ENCODE measurements at regions not wholly inside any gene's neighbourhood (a gene's known extent, or its start where the extent isn't known, plus 50 kb on each side); places are given as distances from the start of the nearest gene placed in this dataset.
"Not testable (repeated sequence)": the region's sequence is repeated elsewhere in the genome, so short reads cannot be mapped to it uniquely, and the experiment has no call there.

DNA sequence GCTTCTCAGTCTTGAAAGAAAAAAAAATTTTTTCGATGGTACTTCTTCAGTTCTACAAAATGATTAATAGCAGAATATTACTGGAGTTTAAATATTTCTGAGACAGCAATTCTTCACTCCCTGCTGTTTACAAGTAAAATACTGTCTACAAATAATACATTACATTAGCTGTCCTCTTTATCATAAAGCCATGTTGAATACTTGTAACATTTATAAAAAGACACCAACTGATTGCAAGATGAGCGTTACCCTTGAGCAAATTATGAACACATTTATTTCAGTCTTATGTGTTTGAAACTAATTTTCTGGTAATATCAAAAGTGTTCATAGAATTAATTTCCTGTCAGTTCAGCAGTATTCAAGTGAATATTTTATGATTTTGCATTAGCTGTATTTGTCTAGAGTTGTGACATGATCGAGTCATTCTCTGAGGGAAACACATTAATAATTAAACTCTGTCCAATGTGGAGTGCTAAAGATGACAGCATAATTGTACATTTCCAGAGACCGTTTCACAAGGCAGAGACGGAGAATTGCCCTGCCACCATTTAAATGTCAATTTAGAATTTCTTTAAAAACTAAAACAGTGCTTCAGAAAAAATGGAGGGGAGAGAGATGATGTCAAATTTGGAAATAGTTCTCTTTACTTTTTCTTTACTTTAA, 1359.0 kb upstream of the ADGRL4 start:
- peak; percentile 16 for DNase-seq

DNA sequence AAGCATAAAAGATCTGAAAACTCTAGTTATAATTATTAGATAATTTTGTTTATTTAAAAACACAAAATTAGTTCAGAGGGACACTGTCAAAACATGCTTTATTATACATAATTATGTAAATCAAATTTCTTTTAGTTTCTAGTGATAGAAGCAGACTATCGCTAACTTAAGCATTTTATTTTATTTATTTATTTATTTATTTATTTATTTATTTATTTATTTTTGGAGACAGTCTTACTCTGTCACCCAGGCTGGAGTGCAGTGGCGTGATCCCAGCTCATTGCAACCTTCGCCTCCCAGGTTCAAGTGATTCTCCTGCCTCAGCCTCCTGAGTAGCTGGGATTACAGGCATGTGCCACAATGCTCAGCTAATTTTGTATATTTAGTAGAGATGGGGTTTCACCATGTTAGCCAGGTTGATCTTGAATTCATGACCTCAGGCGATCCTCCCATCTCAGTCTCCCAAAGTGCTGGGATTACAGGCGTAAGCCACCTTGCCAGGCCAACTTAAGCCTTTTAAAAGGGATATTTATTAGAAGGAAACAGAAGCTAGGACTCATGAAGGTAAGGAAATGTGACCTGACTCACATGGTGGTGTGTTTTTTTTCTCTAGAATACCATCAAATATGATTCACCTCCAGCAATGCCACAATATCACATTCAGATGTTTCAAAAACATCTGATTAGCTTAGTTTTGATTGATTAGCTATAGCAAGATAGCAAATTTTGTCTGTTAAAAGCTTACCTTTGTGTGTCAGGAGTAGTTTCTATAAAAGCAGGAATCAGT, 1357.4 kb upstream of the ADGRL4 start:
- no peak for DNase-seq

- DNase-seq: no peak
Observed at GRCh38 chr1:80359666-80360065, 1353.1 kb upstream of the ADGRL4 start.

DNA sequence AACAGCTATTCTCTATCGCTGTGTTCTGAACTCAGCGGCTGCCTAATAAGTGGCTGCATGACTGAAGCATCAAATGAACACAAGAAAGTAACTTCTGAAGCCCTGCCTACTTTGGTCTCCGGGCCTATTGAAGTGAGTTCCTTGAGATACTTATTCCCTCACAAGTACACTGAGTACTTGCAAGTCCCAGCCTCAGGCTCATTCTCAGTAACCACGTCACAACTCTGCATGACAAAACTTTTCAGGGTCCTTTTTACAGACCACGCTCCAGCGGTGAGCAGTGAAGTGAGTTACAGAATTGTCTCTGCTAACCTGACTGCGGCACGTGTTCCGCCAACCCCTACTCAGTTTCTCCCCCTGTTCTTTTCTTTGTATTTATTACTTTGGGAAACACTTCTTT, 1342.7 kb upstream of the ADGRL4 start:
- DNase-seq: no peak

DNA sequence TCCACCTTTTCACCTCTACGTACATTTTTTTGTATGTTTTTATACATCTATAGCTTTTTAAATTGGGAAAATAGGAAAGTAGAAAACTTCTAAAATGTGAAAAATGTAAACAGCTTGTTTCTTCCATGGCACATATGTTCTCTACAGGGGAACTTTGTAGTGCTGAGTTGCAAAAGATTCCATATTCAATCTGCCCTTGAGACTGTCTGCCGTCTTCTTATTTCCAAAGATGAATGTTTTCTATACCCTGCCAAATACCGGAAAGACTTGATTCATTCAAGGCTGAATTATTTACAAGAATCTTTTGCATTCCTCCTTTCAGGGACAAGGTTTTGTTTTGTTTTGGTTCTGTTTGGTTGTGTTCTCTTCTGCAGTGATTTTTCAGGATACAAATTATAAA, 1334.5 kb upstream of the ADGRL4 start:
- DNase-seq: no peak

DNA sequence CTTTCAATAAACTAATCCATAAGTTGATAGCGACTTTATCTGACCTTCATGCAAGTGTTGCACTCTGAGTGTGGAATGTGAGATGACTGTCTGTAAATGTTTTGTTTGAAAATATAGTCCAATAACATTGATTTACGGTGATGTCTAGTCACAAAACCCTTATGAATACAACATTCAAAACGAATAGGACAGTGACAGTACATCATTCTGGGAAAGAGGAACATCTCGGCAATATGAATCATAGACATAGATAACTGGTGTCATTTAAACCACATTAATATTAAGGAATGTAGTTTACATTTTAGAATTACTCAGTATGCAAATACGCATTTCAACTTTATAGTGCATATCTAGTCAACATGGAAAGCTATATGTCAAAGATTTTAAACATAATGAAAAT, 1311.6 kb upstream of the ADGRL4 start:
- DNase-seq: no peak

DNA sequence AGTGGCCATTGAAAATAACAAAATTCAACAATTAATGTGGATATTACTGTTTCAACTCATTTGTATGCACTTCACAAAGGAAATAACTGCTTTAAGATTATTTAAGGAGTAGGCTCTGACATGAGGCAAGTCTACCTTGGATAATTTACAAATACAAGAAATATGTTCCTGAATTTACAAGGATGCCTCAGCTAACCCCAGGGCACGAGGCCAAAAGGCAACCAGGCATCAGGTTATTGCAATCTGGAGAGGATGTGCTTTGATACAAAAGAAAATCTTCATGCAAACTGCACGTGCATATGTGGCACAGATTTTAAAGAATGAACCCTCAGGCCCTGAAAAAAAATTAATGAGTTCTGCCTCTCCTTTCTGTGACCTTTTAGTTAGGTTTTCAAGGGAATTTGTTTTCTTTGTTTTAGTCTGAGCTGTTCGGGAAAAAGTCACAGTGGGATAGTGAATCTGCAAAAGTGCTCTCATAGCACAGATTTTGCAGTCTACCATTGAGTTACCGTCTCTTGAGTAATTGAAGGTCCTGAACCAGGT, 1304.2 kb upstream of the ADGRL4 start:
- no peak for DNase-seq

DNA sequence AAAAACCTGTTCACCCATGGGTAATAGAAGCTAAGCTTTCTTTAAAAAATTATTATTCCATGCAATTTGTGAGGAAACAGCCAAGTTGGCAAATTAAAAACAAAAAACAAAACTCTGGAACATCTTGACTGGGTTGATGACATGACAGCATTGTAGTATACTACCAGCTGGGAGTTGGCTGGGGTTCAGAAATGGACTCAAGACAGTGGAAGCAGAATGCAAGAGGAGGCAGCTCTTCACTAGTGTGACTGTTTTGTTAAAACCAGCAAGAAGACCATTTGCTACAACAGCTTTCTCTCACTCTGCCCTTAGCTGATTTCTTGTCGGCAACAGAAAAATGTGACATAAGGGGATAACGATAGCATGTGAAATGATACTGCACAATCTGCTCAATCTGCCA, 1298.9 kb upstream of the ADGRL4 start:
- no peak for DNase-seq

- DNase-seq: no peak
Observed at GRCh38 chr1:80293818-80294217, 1287.3 kb upstream of the ADGRL4 start.

GRCh38 chr1:80288750-80289149, 1282.2 kb upstream of the ADGRL4 start:
- not testable (repeated sequence) for DNase-seq

- no peak for DNase-seq
Observed at GRCh38 chr1:80282536-80282935, 1276.0 kb upstream of the ADGRL4 start.

DNA sequence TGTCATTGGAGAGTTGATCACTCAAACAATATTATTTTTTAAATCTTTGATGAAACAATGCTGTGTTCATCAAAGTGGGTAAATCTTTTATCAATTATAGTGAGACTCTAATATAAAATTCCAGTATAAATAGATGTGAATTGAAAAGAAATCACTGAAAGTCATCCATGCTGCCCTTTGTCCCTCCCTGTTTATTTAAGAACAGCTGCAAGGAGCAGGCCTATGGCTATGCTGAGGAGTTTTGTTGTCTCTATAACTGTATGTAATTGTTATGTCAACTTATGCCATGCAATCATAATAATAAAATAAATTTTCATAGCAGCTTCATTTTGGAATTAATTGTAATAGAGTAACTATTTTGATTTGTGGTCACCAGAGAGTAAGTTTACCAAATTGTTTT, 1272.4 kb upstream of the ADGRL4 start:
- DNase-seq: no peak

GRCh38 chr1:80274256-80274655, 1267.7 kb upstream of the ADGRL4 start:
- DNase-seq: no peak

DNA sequence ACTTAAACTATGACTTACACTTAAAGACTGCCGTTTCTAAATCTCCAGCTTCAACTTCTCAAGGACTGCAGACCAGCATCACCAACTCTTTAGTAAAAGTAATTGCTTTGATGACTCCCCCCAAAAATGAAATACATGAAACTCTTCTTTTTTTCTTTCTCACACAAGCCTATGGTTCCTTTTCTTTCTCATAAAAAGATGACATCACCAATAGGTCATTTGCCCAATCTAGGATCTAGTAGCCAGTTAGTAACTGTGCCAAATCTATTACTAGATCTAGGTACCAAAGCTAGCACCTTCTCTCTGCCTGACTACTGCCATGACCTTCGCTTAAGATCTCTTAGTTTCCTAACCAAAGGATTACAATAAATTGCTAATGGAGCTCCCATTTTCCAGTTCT, 1266.0 kb upstream of the ADGRL4 start:
- no peak for DNase-seq

DNA sequence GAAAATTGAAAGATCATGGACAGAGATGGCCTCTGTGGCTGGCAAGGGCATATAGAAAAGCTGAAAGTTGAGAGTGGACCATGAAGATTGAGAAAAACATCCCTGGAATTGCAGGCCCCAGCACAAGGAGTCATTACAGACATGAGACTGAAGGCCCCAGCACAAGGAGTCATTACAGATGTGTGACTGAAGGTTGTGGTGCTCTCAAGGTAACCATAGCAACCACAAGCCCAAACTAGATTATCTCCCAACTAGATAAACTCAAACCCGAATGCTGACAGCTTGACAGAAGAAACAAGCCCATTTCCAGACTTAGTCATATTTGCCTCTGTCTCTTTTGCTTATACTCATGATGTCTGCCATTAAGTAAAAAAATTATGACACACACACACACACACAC, 1252.1 kb upstream of the ADGRL4 start:
- no peak for DNase-seq

DNA sequence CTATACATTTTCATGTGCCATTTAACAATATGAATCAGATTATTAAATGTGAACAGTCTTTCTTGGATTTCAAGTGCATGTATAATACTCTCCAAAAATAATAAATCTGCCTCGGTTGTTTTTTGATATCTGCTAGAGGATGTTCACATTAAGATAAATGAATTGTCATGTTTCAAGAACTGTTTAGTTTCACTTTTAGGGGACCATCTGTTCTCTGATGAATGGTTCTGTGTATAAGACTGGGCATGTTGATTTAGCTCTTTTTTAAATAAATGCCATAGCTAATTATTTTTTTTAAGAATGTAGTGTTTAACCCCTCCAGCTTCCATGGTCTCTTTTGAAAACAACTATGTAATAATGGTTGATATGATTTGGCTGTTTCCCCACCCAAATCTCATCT, 1245.1 kb upstream of the ADGRL4 start:
- no peak for DNase-seq

DNA sequence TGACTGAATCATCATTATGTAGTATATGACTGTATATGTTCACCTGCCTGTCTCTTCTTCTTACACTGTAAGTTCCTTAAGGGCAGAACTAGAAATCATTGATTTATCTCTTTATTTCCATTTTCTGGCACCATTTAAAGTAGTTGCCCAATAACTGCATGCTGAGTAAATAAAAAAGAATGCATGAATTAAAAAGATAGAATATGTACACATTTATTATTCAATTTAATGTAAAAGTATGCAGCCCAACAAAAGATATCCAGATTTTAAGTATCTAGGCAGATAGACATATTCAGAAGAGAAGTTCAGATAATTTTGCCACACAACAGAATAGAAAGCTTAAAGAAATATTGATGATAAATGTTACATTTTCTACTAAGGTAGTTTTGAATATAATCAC, 1244.6 kb upstream of the ADGRL4 start:
- DNase-seq: no peak

DNA sequence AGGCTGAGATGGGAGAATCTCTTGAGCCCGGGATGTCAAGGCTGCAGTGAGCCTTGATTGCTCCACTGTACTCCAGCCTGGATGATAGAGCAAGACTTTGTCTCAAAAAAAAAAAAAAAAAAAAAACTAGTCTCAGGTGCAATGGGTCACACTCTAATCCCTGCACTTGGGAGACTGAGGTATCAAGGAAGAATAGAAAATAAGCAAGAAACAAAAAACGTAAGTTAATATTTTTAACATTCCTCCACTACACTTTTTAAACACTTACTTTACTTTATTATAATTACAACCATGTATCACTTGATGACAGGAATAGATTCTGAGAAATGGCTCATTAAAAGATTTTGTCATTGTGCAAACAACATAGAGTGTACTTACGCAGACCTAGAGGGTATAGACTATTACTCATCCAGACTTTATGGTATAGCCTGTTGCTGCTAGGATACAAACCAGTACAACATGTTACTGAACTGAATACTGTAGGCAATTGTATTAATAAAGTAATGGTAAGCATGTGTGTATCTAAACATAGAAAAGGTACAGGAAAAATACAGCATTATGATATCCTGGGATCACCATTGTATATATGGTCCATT, 1244.1 kb upstream of the ADGRL4 start:
- no peak for DNase-seq

- DNase-seq: no peak
Observed at GRCh38 chr1:80249699-80250098, 1243.2 kb upstream of the ADGRL4 start.

- no peak for DNase-seq
Observed at GRCh38 chr1:80248886-80249285, 1242.4 kb upstream of the ADGRL4 start.

GRCh38 chr1:80245813-80246212, 1239.3 kb upstream of the ADGRL4 start:
- DNase-seq: no peak

DNA sequence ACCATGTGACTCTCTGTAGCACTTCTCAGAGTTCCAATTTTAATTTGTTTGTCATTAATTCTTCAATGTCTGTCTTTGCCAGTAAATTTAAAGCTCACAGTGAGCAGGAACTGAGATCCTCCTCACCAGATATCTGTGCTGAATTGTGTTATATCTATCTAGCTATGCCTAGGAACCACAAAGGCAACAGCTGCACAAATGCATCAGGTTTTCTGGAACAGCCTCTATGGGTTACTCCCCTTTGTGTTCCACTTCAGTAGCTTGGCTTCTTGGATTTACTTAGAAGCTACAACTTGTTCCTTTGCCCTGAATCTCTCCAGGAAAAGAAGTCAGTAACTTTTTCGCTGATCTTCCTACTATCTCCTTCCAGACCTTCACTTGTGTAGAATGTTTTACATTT, 1237.8 kb upstream of the ADGRL4 start:
- DNase-seq: no peak

DNA sequence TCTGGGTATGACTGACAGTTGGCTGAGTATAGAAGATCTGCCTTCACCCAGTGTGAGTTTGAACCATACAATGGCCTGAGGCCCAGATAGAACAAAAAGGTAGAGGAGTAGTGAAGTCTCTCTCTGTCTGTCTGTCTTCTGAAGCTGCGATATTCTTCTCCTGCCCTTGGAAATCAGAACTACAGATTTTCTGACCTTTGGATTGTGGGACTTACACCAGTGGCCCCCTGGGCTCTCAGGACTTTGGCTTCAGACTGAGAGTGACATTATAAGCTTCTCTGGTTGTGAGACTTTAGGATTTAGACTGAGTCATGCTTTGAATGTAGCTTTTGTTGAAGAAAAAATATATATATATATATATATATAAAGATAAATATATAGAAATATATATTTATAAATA, 1235.0 kb upstream of the ADGRL4 start:
- DNase-seq: no peak

GRCh38 chr1:80225510-80225909, 1219.0 kb upstream of the ADGRL4 start:
- DNase-seq: no peak

All from retina (tissue), 1 donor.